ENCODE measurements at regions not wholly inside any gene's neighbourhood (a gene's known extent, or its start where the extent isn't known, plus 50 kb on each side); places are given as distances from the start of the nearest gene placed in this dataset.

- CTCF ChIA-PET: interaction anchor here (0.6 to 1.6 kb wide), 6 partner anchors 12 to 330 kb away, joined by 3 to 4 read pairs (median 4); no protein-coding TSS in a partner anchor
- H3K9me3 ChIP-seq (replicated peaks; ENCODE audit: control insufficient read depth, insufficient read depth, low read length): no peaks in the 10 kb centered on the region; the same call in 2 of the 3 replicates
- H3K9ac ChIP-seq (ENCODE audit: control insufficient read depth, insufficient read depth, low read length): no peak overlapping the region
- POLR2A ChIA-PET: interaction anchor here (0.6 to 1.6 kb wide), 2 partner anchors 20 to 63 kb away, joined by 4 to 5 read pairs; no protein-coding TSS in a partner anchor
- WGBS (ENCODE audit: insufficient coverage, insufficient replicate concordance, low lambda C conversion rate, missing lambda C conversion rate): 68% methylated on average over 6 of the region's 6 CpGs
- H3K36me3 ChIP-seq (ENCODE audit: control insufficient read depth in 2 of 2, insufficient read depth in 2 of 2, low read length in 1 of 2): no peaks in the 10 kb centered on the region
- no peaks in the 10 kb centered on the region for H4K20me1 ChIP-seq (ENCODE audit: control insufficient read depth, insufficient read depth)
- ATAC-seq: no peak
- RAD21 ChIA-PET (ENCODE audit: unreplicated experiment): interaction anchor here (1.0 to 1.2 kb wide), 3 partner anchors 31 to 63 kb away, joined by 3 to 4 read pairs (median 4); no protein-coding TSS in a partner anchor
- TF ChIP-seq GABPA (IDR thresholded peaks at IDR 0.05; ENCODE audit: low read depth): no peak
- no peak for TF ChIP-seq SPI1 (IDR thresholded peaks at IDR 0.05; ENCODE audit: borderline replicate concordance, insufficient read depth, low read depth, low read length)
- TF ChIP-seq POU2F2 (IDR thresholded peaks at IDR 0.05; ENCODE audit: borderline replicate concordance, low read depth, low read length): no peak
- TF ChIP-seq REST (IDR thresholded peaks at IDR 0.05; ENCODE audit: low read depth, low read length): no peak
- no peaks in the 10 kb centered on the region for H3K79me2 ChIP-seq (ENCODE audit: control insufficient read depth, insufficient read depth, low read length)
- H3K4me3 ChIP-seq: no peak overlapping the region
- no TSS peak for BruUV-seq (replicated peaks)
- H3K27me3 ChIP-seq (replicated peaks in 1 of 2; ENCODE audit: control insufficient read depth in 2 of 2, insufficient read depth in 2 of 2, low read length in 1 of 2): no peaks in the 10 kb centered on the region
- no peak for DNase-seq (ENCODE audit: low read depth, low spot score)
- SMC1A ChIA-PET (ENCODE audit: uncharacterized antibody, unreplicated experiment): interaction anchor here (0.7 to 2.0 kb wide), 16 partner anchors 10 to 392 kb away, joined by 3 to 7 read pairs (median 4); no protein-coding TSS in a partner anchor
- no peaks in the 10 kb centered on the region for H3K4me1 ChIP-seq (ENCODE audit: control insufficient read depth, insufficient read depth, low read length)
- H3K27ac ChIP-seq (ENCODE audit: control insufficient read depth, insufficient read depth): no peak overlapping the region
- H2AFZ ChIP-seq (ENCODE audit: control insufficient read depth, low read depth, low read length): no peak overlapping the region
- in situ Hi-C loops (cut with MboI): no loop called here
- intact Hi-C loops (cut with micrococcal nuclease; ENCODE audit: unreplicated experiment): no loop called here
- FAIRE-seq: no peak
- H3K4me2 ChIP-seq (ENCODE audit: control insufficient read depth, insufficient read depth): no peak overlapping the region
Measured at GRCh38 chr5:124888622-124889485, 142.4 kb upstream of the ZNF608 start.

All from GM12878 (cell line).